ENCODE measurements at regions not wholly inside any gene's neighbourhood (a gene's known extent, or its start where the extent isn't known, plus 50 kb on each side); places are given as distances from the start of the nearest gene placed in this dataset.
"Not testable (repeated sequence)": the region's sequence is repeated elsewhere in the genome, so short reads cannot be mapped to it uniquely, and the experiment has no call there.

GRCh38 chr7:10284001-10284400 is 689.7 kb upstream of the PHF14 start:
- DNase-seq (ENCODE audit: low read depth): no peak

GRCh38 chr7:10299384-10299783 is 674.3 kb upstream of the PHF14 start:
- DNase-seq (ENCODE audit: low read depth): no peak

GRCh38 chr7:10300577-10300976 is 673.1 kb upstream of the PHF14 start:
- no peak for DNase-seq (ENCODE audit: low read depth)

GRCh38 chr7:10308276-10308675 is 665.4 kb upstream of the PHF14 start:
- DNase-seq (ENCODE audit: low read depth): no peak

- DNase-seq (ENCODE audit: low read depth): no peak
These were observed 660.7 kb upstream of the PHF14 start for GRCh38 chr7:10312942-10313341.

GRCh38 chr7:10315881-10316280 is 657.8 kb upstream of the PHF14 start:
- DNase-seq (ENCODE audit: low read depth): no peak

- no peak for DNase-seq (ENCODE audit: low read depth)
These were observed 657.2 kb upstream of the PHF14 start for GRCh38 chr7:10316488-10316887.

- no peak for DNase-seq (ENCODE audit: low read depth)
These were observed 648.3 kb upstream of the PHF14 start for GRCh38 chr7:10325395-10325794.

GRCh38 chr7:10343108-10343507 is 630.6 kb upstream of the PHF14 start:
- no peak for DNase-seq (ENCODE audit: low read depth)

- no peak for DNase-seq (ENCODE audit: low read depth)
These were observed 627.6 kb upstream of the PHF14 start for GRCh38 chr7:10346032-10346431.

GRCh38 chr7:10355816-10356215 is 617.9 kb upstream of the PHF14 start:
- DNase-seq (ENCODE audit: low read depth): no peak

GRCh38 chr7:10360050-10360449 is 613.6 kb upstream of the PHF14 start:
- DNase-seq (ENCODE audit: low read depth): no peak

- DNase-seq (ENCODE audit: low read depth): no peak
These were observed 571.9 kb upstream of the PHF14 start for GRCh38 chr7:10401793-10402192.

GRCh38 chr7:10412422-10413019 is 561.2 kb upstream of the PHF14 start:
- no peak for DNase-seq (ENCODE audit: low read depth)

GRCh38 chr7:10418985-10419384 is 554.7 kb upstream of the PHF14 start:
- DNase-seq (ENCODE audit: low read depth): no peak

GRCh38 chr7:10429031-10429430 is 544.6 kb upstream of the PHF14 start:
- DNase-seq (ENCODE audit: low read depth): no peak

GRCh38 chr7:10429511-10429910 is 544.2 kb upstream of the PHF14 start:
- DNase-seq (ENCODE audit: low read depth): no peak

GRCh38 chr7:10436302-10436701 is 537.4 kb upstream of the PHF14 start:
- DNase-seq (ENCODE audit: low read depth): no peak

GRCh38 chr7:10439027-10439426 is 534.6 kb upstream of the PHF14 start:
- no peak for DNase-seq (ENCODE audit: low read depth)

GRCh38 chr7:10455936-10456335 is 517.7 kb upstream of the PHF14 start:
- DNase-seq (ENCODE audit: low read depth): no peak

GRCh38 chr7:10460474-10460873 is 513.2 kb upstream of the PHF14 start:
- DNase-seq (ENCODE audit: low read depth): no peak

- no peak for DNase-seq (ENCODE audit: low read depth)
These were observed 510.0 kb upstream of the PHF14 start for GRCh38 chr7:10463701-10464100.

GRCh38 chr7:10465536-10465935 is 508.1 kb upstream of the PHF14 start:
- not testable (repeated sequence) for DNase-seq (ENCODE audit: low read depth)

GRCh38 chr7:10468908-10469307 is 504.8 kb upstream of the PHF14 start:
- DNase-seq (ENCODE audit: low read depth): no peak

GRCh38 chr7:10469476-10469875 is 504.2 kb upstream of the PHF14 start:
- DNase-seq (ENCODE audit: low read depth): no peak
